Thoracic aorta (tissue), 2 donors: ENCODE measurements at regions not wholly inside any gene's neighbourhood (a gene's known extent, or its start where the extent isn't known, plus 50 kb on each side); places are given as distances from the start of the nearest gene placed in this dataset.

ENCODE experiments used
- ATAC-seq: fragments of 150-250 bp; one replicate; pipeline ENCODE4 v1.8.0; 2017; ENCODE audit warnings: low read depth; ENCODE audit not compliant: insufficient number of reproducible peaks, low FRiP score
- DNase-seq: peaks from one replicate; pipeline ENCODE4 v3.0.0-alpha.2; 2020; ENCODE audit warnings: low spot score
- H3K27ac ChIP-seq, 2 donors: fragments of 200-600 bp; sonication (generic); 1 replicate in 1 of 2; 2 replicates in 1 of 2; pipeline ENCODE4 v1.5.1; 2016; ENCODE audit warnings: mild to moderate bottlenecking in 2 of 2, moderate library complexity in 2 of 2
- H3K27me3 ChIP-seq: fragments of 200-600 bp; sonication (generic); replicated peaks from 2 replicates; pipeline ENCODE4 v1.6.0; 2016; ENCODE audit warnings: mild to moderate bottlenecking; ENCODE audit not compliant: insufficient read depth
- H3K36me3 ChIP-seq: fragments of 200-600 bp; sonication (generic); one replicate; pipeline ENCODE4 v1.5.1; 2016
- H3K4me1 ChIP-seq, 2 donors: fragments of 200-600 bp; sonication (generic); 1 replicate in 1 of 2; 2 replicates in 1 of 2; pipeline versions ENCODE4 v1.5.1 to v1.6.0; 2016; ENCODE audit warnings: low read depth in 2 of 2, mild to moderate bottlenecking in 1 of 2; ENCODE audit not compliant: control insufficient read depth in 1 of 2
- H3K4me3 ChIP-seq: fragments of 200-600 bp; sonication (generic); 2 replicates; pipeline ENCODE4 v1.5.1; 2016; ENCODE audit warnings: mild to moderate bottlenecking
- H3K9me3 ChIP-seq: fragments of 200-600 bp; sonication (generic); 2 replicates; pipeline ENCODE4 v1.5.1; 2016
- CTCF ChIP-seq: fragments of 200-600 bp; sonication (generic); IDR thresholded peaks from one replicate; pipeline ENCODE4 v1.5.1; 2019; ENCODE audit warnings: antibody characterized with exemption

- no peak for ATAC-seq
- DNase-seq: no peak
- Histone ChIP-seq H3K27me3 (no peaks in the 10 kb centered on the region), H3K27ac (no peak overlapping the region), H3K36me3 (no peaks in the 10 kb centered on the region), H3K4me1 (no peaks in the 10 kb centered on the region), H3K9me3 (no peaks in the 10 kb centered on the region), H3K4me3 (no peak overlapping the region)
- no peak for TF ChIP-seq CTCF
These were observed 107.6 kb upstream of the MED13 start for GRCh38 chr17:62172492-62173291.

- DNase-seq: no peak
- no peak overlapping the region for H3K4me3 ChIP-seq
- no peak overlapping the region for H3K27ac ChIP-seq
- ATAC-seq: no peak
- no peaks in the 10 kb centered on the region for H3K27me3 ChIP-seq
- no peak for TF ChIP-seq CTCF
- H3K9me3 ChIP-seq: no peaks in the 10 kb centered on the region
- no peaks in the 10 kb centered on the region for H3K36me3 ChIP-seq
- H3K4me1 ChIP-seq: no peaks in the 10 kb centered on the region
These were observed 102.0 kb upstream of the MED13 start for GRCh38 chr17:62167076-62167475.

GRCh38 chr17:62164747-62165722 is 100.0 kb upstream of the MED13 start:
- H3K4me1 ChIP-seq: no peaks in the 10 kb centered on the region
- DNase-seq: no peak
- no peak overlapping the region for H3K4me3 ChIP-seq
- no peak overlapping the region for H3K27ac ChIP-seq
- no peaks in the 10 kb centered on the region for H3K36me3 ChIP-seq
- H3K9me3 ChIP-seq: no peaks in the 10 kb centered on the region
- no peak for TF ChIP-seq CTCF
- no peaks in the 10 kb centered on the region for H3K27me3 ChIP-seq
- no peak for ATAC-seq

- Histone ChIP-seq H3K4me1 (no peaks in the 10 kb centered on the region), H3K9me3 (no peaks in the 10 kb centered on the region), H3K27ac (no peak overlapping the region), H3K27me3 (no peaks in the 10 kb centered on the region), H3K36me3 (no peaks in the 10 kb centered on the region), H3K4me3 (no peak overlapping the region)
- no peak for ATAC-seq
- DNase-seq: no peak
- TF ChIP-seq CTCF: no peak
These were observed 98.8 kb upstream of the MED13 start for GRCh38 chr17:62163847-62164246.

- Histone ChIP-seq H3K9me3 (no peaks in the 10 kb centered on the region), H3K4me3 (no peak overlapping the region), H3K27ac (no peak overlapping the region), H3K36me3 (no peaks in the 10 kb centered on the region), H3K27me3 (no peaks in the 10 kb centered on the region), H3K4me1 (no peaks in the 10 kb centered on the region)
- ATAC-seq: no peak
- TF ChIP-seq CTCF: no peak
- DNase-seq: no peak
These were observed 97.8 kb upstream of the MED13 start for GRCh38 chr17:62162898-62163297.
